AG04449 (cell line): ENCODE measurements at regions not wholly inside any gene's neighbourhood (a gene's known extent, or its start where the extent isn't known, plus 50 kb on each side); places are given as distances from the start of the nearest gene placed in this dataset.
"Not testable (repeated sequence)": the region's sequence is repeated elsewhere in the genome, so short reads cannot be mapped to it uniquely, and the experiment has no call there.

Experiments used
- CTCF ChIA-PET: fragments of 350-600 bp; formaldehyde crosslinking; extraction: SDS; loops from one replicate; lab custom pipeline; 2021; ENCODE audit warnings: antibody characterized with exemption; lab: Yijun Ruan, JAX
- POLR2A ChIA-PET: fragments of 400-600, 350-600 bp; formaldehyde crosslinking; extraction: SDS; loops from one replicate; lab custom pipeline; 2020; ENCODE audit warnings: antibody characterized with exemption, inconsistent platforms; lab: Yijun Ruan, JAX
- DNase-seq: peaks from one replicate; pipeline ENCODE4 v3.0.0-alpha.2; 2010; ENCODE audit warnings: low read depth, low spot score
- H3K4me3 ChIP-seq: 2 replicates; pipeline ENCODE4 v1.5.1; 2011; ENCODE audit warnings: low read depth, mild to moderate bottlenecking, control low read depth, low read length
- CTCF ChIP-seq: IDR thresholded peaks from one replicate; pipeline ENCODE4 v1.5.1; 2011; ENCODE audit warnings: mild to moderate bottlenecking, moderate library complexity, low read length, control low read depth, inconsistent platforms; ENCODE audit not compliant: insufficient read depth; ENCODE audit errors: missing control alignments

DNA sequence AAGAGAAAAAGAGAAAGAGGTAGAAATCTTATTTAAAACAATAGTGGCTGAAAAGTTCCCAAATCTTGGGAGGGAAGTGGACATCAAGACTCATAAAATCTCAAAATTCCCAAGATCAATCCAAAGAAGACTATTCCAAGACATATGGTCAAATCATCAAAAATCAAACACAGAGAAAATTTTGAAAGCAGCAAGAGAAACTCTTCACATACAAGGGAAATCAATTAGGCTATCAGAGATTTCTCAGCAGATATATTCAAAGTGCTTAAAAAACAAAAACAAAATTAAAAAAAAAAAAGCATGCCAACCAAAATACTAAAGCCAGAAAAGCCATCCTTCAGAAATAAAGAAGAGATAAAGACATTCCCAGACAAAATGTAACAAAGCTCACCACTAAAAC is 52.6 kb upstream of the RALGPS2 start:
- no peak for TF ChIP-seq CTCF
- H3K4me3 ChIP-seq, result no peak overlapping the region
- POLR2A ChIA-PET, result no interaction called here
- DNase-seq, result no peak
- CTCF ChIA-PET, result interaction anchor here (1.4 kb wide), 1 partner anchor 12 kb away, joined by 3 read pairs; no protein-coding TSS in a partner anchor

DNA sequence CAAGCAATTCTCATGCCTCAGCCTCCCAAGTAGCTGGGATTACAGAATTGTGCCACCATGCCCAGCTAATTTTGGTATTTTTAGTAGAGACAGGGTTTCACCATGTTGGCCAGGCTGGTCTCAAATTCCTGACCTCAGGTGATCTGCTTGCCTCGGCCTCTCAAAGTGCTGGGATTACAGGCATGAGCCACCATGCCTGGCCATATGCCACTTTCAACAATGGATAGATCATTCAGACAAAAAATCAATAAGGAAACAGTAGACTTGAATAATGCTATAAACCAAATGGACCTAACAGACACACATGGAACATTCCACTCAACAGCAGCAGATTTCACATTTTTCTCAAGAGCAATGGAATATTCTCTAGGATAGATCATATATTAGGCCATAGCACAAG is 50.5 kb upstream of the RALGPS2 start:
- POLR2A ChIA-PET, H3K4me3 ChIP-seq, DNase-seq, CTCF ChIA-PET: not testable (repeated sequence)
